NOMO-1 treated with DMSO at 0.1 percent for 48 hours (cell line): ENCODE measurements at regions not wholly inside any gene's neighbourhood (a gene's known extent, or its start where the extent isn't known, plus 50 kb on each side); places are given as distances from the start of the nearest gene placed in this dataset.
"Not testable (repeated sequence)": the region's sequence is repeated elsewhere in the genome, so short reads cannot be mapped to it uniquely, and the experiment has no call there.

Source experiments
- DNase-seq: peaks from one replicate; lab custom pipeline; 2025; ENCODE audit not compliant: unreplicated experiment; lab: John Stamatoyannopoulos, UW

GRCh38 chr17:71790791-71791190 is 330.0 kb upstream of the SOX9 start:
- DNase-seq = no peak

- DNase-seq = no peak
Observed at GRCh38 chr17:71791311-71791710, 329.5 kb upstream of the SOX9 start.

DNA sequence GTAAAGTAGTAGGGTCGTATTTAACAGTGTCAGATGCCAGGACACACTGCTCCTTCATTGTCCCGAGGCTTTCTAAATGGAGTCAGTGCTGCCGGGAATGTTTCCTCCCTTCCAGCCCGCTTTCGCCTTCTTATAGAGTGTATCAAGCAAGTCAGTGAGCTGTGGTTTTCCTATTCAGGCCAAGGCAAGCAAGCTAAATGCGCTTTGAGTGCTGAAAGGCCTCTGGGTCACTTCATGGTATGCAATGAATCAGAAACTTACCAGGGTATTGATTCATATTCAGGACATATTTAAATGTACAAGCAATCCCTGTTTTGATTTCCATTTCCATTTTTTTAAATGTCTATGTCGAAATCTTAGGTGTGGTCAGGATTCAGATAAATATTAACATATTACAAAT is 327.9 kb upstream of the SOX9 start:
- no peak for DNase-seq

- DNase-seq = no peak
Observed at GRCh38 chr17:71793518-71793917, 327.3 kb upstream of the SOX9 start.

DNA sequence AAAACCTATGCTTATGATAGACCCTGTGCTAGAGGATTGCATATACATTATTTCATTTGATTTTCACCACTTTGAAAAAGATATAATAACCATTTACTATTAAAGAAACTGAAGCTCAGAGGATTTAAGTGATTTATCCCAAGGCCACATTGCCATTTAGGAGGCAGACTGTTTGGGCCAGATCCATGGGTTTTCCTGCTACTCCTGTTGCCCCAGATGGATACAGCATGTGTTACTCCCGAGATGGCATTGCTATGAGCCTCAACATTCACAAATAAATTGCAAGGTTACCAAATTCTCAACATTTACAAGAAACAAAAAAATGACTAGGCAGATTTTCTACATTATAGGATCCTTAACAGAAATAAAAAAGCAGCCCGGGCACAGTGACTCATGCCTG is 322.1 kb upstream of the SOX9 start:
- no peak for DNase-seq

DNA sequence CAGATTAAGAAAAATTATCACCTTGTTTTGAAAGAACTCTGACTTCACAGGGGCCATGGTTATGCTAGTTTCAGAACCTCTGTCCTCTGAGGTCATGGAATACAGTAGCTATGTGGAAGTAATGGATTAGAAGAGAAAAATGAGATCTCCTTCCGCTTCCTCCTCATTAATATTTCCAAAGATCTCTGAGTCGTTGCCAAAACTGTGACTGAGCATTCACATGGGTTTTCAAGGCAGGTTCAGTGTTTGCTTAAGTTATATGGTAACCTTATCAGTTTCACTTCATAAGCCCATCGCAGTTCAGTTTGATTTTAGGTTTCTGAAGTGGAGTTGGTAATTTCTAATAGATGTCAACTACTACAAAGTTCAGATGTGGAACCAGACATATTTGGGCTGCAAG is 321.2 kb upstream of the SOX9 start:
- no peak for DNase-seq

- DNase-seq = no peak
Observed at GRCh38 chr17:71801301-71801700, 319.5 kb upstream of the SOX9 start.

GRCh38 chr17:71802663-71803062 is 318.2 kb upstream of the SOX9 start:
- DNase-seq = no peak

DNA sequence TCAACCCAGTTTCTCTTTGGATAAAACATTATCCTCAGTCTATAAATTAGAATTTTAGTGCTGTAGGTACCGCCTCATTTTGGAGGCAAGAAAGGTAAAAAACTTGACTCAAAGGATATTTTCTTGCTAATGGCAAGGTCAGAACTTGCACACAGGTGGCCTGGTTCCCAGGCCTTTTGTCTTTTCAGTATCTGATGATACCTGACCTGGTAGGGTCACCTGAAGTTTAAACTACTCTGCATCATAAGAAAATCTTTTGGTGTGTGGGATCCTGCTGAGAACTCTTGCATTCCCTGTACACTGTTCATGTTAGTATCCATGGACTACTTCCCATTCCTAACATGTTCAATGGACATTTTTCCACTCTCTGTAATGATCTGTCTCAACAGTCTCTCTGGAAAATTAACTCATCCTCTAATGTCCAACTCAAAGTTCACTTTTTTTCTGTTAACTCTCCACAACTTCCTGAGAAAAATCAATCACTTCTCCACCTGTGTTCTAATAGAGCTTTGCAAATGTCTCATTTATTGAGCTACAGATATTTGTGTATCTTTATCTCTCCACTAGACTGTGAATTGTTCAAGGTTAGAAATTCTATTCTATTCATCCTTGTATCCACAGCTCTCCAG is 317.1 kb upstream of the SOX9 start:
- no peak for DNase-seq

DNA sequence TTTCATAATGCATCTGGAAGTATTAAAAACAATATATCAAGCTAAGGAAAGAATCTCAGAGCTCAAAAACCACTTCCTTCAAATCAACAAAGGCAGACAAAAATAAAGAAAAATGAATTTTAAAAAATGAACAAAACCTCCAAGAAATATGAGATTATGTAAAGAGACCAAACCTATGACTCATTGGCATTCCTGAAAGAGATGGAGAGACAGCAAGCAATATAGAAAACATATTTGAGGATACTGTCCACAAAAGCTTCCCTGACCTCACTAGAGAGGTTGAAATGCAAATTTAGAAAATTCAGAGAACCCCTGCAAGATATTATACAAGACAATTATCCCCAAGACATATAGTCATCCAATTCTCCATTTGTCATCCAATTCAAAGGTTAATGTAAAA is 311.3 kb upstream of the SOX9 start:
- no peak for DNase-seq

DNA sequence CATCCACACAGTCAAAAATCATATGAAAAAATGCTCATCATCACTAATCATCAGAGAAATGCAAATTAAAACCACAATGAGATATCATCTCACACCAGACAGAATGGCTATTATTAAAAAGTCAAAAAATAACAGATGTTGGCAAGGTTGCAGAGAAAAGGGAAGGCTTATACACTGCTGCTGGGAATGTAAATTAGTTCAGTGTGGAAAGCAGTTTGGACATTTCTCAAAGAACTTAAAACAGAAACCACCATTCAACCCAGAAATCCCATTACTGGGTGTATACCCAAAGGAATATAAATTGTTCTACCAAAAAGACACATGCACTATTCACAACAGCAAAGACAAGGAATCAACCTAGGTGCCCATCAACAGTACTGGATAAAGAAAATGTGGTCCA is 307.0 kb upstream of the SOX9 start:
- DNase-seq = not testable (repeated sequence)

DNA sequence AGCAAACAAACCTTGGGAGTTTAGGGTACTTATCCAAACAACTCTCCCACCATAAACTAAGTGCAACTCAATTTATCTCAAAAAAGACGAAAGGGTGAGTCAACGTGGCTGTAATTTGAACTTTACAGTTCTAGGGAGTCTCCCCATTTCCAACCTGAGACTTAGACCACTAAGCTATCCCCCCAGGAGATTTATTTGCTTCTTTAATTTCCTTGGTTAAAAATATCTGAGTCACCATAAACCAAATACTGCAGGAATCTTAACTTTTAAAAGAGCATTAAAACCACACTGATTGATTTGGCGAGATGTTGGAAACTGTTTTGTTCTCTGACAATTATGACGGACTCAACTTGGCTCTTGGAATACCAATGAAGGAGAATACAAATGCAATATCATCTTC is 299.3 kb upstream of the SOX9 start:
- no peak for DNase-seq

GRCh38 chr17:71824671-71825070 is 296.1 kb upstream of the SOX9 start:
- no peak for DNase-seq

DNA sequence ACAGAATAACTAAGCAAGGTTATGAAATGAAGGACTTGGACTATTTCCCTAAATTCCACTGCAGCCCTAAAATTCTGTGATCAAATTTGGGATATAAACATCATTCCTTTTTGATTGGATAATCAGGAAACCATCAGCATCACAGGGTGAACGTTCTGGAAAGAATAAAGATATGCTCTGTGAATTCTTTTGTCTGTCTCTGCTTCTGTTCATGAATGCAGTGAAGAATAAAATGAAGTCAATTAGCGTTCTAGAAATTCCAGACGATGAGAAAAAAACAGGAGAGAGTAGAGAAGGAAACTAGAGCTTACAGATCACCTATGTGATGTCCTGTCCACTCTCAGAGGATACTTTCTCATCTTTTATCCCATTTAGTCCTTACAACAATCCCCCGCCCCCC is 295.1 kb upstream of the SOX9 start:
- no peak for DNase-seq

- DNase-seq = no peak
Observed at GRCh38 chr17:71828182-71828596, 292.6 kb upstream of the SOX9 start.

- DNase-seq = no peak
Observed at GRCh38 chr17:71830866-71831265, 290.0 kb upstream of the SOX9 start.

DNA sequence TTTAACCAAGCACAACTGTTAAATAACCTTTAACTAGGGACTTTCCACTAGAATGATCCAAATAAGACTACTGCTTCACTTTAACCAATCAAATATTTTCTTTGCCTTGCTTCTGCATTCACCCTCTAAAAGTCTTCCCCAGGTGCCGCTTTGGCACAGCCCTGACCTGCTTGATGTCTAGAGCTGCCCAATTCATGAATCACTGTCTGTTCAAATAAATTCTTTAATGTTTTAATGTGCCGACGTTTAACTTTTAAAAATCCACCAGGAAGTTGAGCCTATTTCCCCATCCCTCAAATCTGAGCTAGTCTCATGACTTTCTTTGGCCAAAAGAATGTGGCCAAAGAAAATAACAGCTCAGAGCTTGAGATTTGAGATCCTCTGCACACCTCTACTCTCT is 277.8 kb upstream of the SOX9 start:
- DNase-seq = no peak

GRCh38 chr17:71845337-71845736 is 275.5 kb upstream of the SOX9 start:
- DNase-seq = no peak

DNA sequence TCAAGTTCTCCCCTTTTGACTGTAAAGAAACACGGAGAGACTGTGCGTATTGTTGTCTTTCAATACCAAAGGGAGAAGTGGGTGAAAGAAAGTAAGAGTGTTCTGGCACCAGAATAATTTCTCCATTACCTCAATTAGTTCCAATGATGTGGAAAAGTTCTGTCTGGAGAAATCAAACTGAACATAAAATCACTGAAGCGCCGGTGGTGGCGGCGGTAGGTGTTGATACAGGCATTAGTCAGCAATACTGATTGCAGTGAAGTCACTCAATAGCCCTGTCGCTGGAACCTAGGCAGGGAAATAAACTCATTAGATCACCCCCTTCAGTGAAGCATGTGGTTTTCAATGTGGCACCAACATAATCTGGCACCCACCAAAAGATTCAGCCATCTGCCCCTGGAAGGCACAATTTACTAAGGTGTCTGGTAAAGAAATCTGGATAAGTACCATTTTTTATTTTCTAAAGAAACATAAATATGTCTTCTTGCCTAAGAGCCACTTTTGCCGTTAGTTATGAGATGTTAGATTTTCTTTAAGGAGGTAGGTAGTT is 274.2 kb upstream of the SOX9 start:
- no peak for DNase-seq

GRCh38 chr17:71849783-71850768 is 270.7 kb upstream of the SOX9 start:
- DNase-seq = no peak

GRCh38 chr17:71850812-71851211 is 270.0 kb upstream of the SOX9 start:
- no peak for DNase-seq

GRCh38 chr17:71855010-71855409 is 265.8 kb upstream of the SOX9 start:
- DNase-seq = no peak
